ENCODE measurements at regions not wholly inside any gene's neighbourhood (a gene's known extent, or its start where the extent isn't known, plus 50 kb on each side); places are given as distances from the start of the nearest gene placed in this dataset.

GRCh38 chr5:93017849-93018248 lies 563.2 kb downstream of the NR2F1-AS1 start:
- FAIRE-seq: no peak
- Histone ChIP-seq H3K36me3 (no peaks in the 10 kb centered on the region), H3K9me3 (no peaks in the 10 kb centered on the region), H3K4me1 (no peaks in the 10 kb centered on the region), H3K4me3 (no peak overlapping the region), H3K27me3 (no peaks in the 10 kb centered on the region), H3K27ac (no peak overlapping the region)
- DNase-seq: no peak
- no peak for ATAC-seq
- intact Hi-C loops (cut with DNase I): no loop called here
- TF ChIP-seq CTCF (IDR thresholded peaks at IDR 0.05): no peak
- WGBS, 2 donors: 60 to 82% methylated on average over 2 of the region's 2 CpGs

GRCh38 chr5:93017376-93017775 lies 563.6 kb downstream of the NR2F1-AS1 start:
- Histone ChIP-seq H3K4me3 (no peak overlapping the region), H3K27ac (no peak overlapping the region), H3K9me3 (no peaks in the 10 kb centered on the region), H3K4me1 (no peaks in the 10 kb centered on the region), H3K27me3 (no peaks in the 10 kb centered on the region), H3K36me3 (no peaks in the 10 kb centered on the region)
- no peak for TF ChIP-seq CTCF (IDR thresholded peaks at IDR 0.05)
- ATAC-seq (no peak), DNase-seq (no peak), FAIRE-seq (no peak)
- intact Hi-C loops (cut with DNase I): no loop called here
- 69 to 84% methylated on average over 1 of the region's 1 CpG for WGBS, 2 donors

GRCh38 chr5:93010616-93011015 lies 570.4 kb downstream of the NR2F1-AS1 start:
- Histone ChIP-seq H3K27me3 (no peaks in the 10 kb centered on the region), H3K27ac (no peak overlapping the region), H3K4me3 (no peak overlapping the region), H3K4me1 (no peaks in the 10 kb centered on the region), H3K36me3 (no peaks in the 10 kb centered on the region), H3K9me3 (no peaks in the 10 kb centered on the region)
- 52 to 64% methylated on average over 1 of the region's 1 CpG for WGBS, 2 donors
- DNase-seq (no peak), FAIRE-seq (no peak), ATAC-seq (no peak)
- no peak for TF ChIP-seq CTCF (IDR thresholded peaks at IDR 0.05)
- intact Hi-C loops (cut with DNase I): no loop called here

- no peak for TF ChIP-seq CTCF (IDR thresholded peaks at IDR 0.05)
- FAIRE-seq (no peak), ATAC-seq (no peak), DNase-seq (no peak)
- no peaks in the 10 kb centered on the region for H3K36me3 ChIP-seq
- no peak overlapping the region for H3K4me3 ChIP-seq
- no peaks in the 10 kb centered on the region for H3K27me3 ChIP-seq
- H3K4me1 ChIP-seq: no peaks in the 10 kb centered on the region
- intact Hi-C loops (cut with DNase I): no loop called here
- H3K9me3 ChIP-seq: no peaks in the 10 kb centered on the region
- WGBS, 2 donors: 80 to 82% methylated on average over 2 of the region's 2 CpGs
- H3K27ac ChIP-seq: no peak overlapping the region
These were observed 571.0 kb downstream of the NR2F1-AS1 start for GRCh38 chr5:93010037-93010436.

GRCh38 chr5:93008502-93009207 lies 572.4 kb downstream of the NR2F1-AS1 start:
- Histone ChIP-seq H3K4me3 (no peak overlapping the region), H3K4me1 (no peaks in the 10 kb centered on the region), H3K27me3 (no peaks in the 10 kb centered on the region), H3K36me3 (no peaks in the 10 kb centered on the region), H3K9me3 (no peaks in the 10 kb centered on the region), H3K27ac (no peak overlapping the region)
- no peak for FAIRE-seq
- TF ChIP-seq CTCF (IDR thresholded peaks at IDR 0.05): no peak
- intact Hi-C loops (cut with DNase I): no loop called here
- ATAC-seq: no peak
- DNase-seq: no peak
- 71 to 91% methylated on average over 7 of the region's 7 CpGs for WGBS, 2 donors
